GM18511 (cell line): ENCODE measurements at regions not wholly inside any gene's neighbourhood (a gene's known extent, or its start where the extent isn't known, plus 50 kb on each side); places are given as distances from the start of the nearest gene placed in this dataset.
"Not testable (repeated sequence)": the region's sequence is repeated elsewhere in the genome, so short reads cannot be mapped to it uniquely, and the experiment has no call there.

Experiments
- ATAC-seq: cut with Tn5 transposase; IDR thresholded peaks from one replicate; pipeline ENCODE4 v1.9.1; 2021; ENCODE audit warnings: mild to moderate bottlenecking, moderate library complexity; ENCODE audit not compliant: unreplicated experiment

- no peak for ATAC-seq
Observed at GRCh38 chr3:168671091-168671490, 575.4 kb upstream of the GOLIM4 start.

GRCh38 chr3:168660879-168661657 lies 565.3 kb upstream of the GOLIM4 start:
- not testable (repeated sequence) for ATAC-seq

- no peak for ATAC-seq
Observed at GRCh38 chr3:168659015-168659414, 563.3 kb upstream of the GOLIM4 start.

GRCh38 chr3:168655611-168656010 lies 559.9 kb upstream of the GOLIM4 start:
- no peak for ATAC-seq

GRCh38 chr3:168654700-168655099 lies 559.0 kb upstream of the GOLIM4 start:
- no peak for ATAC-seq

- no peak for ATAC-seq
Observed at GRCh38 chr3:168653255-168653654, 557.5 kb upstream of the GOLIM4 start.

GRCh38 chr3:168648321-168648720 lies 552.6 kb upstream of the GOLIM4 start:
- no peak for ATAC-seq

GRCh38 chr3:168647582-168647981 lies 551.9 kb upstream of the GOLIM4 start:
- no peak for ATAC-seq

GRCh38 chr3:168645180-168645579 lies 549.5 kb upstream of the GOLIM4 start:
- ATAC-seq = no peak

- ATAC-seq = no peak
Observed at GRCh38 chr3:168628549-168628948, 532.8 kb upstream of the GOLIM4 start.

- ATAC-seq = no peak
Observed at GRCh38 chr3:168625477-168625876, 529.8 kb upstream of the GOLIM4 start.

- no peak for ATAC-seq
Observed at GRCh38 chr3:168624892-168625448, 529.2 kb upstream of the GOLIM4 start.

- no peak for ATAC-seq
Observed at GRCh38 chr3:168624195-168624594, 528.5 kb upstream of the GOLIM4 start.

- no peak for ATAC-seq
Observed at GRCh38 chr3:168622795-168623194, 527.1 kb upstream of the GOLIM4 start.

- no peak for ATAC-seq
Observed at GRCh38 chr3:168620854-168621253, 525.1 kb upstream of the GOLIM4 start.

GRCh38 chr3:168618827-168619470 lies 523.2 kb upstream of the GOLIM4 start:
- ATAC-seq = no peak

- no peak for ATAC-seq
Observed at GRCh38 chr3:168617658-168618057, 521.9 kb upstream of the GOLIM4 start.

GRCh38 chr3:168616915-168617314 lies 521.2 kb upstream of the GOLIM4 start:
- no peak for ATAC-seq

GRCh38 chr3:168615493-168616020 lies 519.8 kb upstream of the GOLIM4 start:
- ATAC-seq = no peak

GRCh38 chr3:168613151-168613550 lies 517.4 kb upstream of the GOLIM4 start:
- ATAC-seq = no peak

GRCh38 chr3:168612671-168613070 lies 516.9 kb upstream of the GOLIM4 start:
- ATAC-seq = no peak

GRCh38 chr3:168611826-168612225 lies 516.1 kb upstream of the GOLIM4 start:
- no peak for ATAC-seq
